HG03103 (cell line): ENCODE measurements at regions not wholly inside any gene's neighbourhood (a gene's known extent, or its start where the extent isn't known, plus 50 kb on each side); places are given as distances from the start of the nearest gene placed in this dataset.

Source experiments
- ATAC-seq: cut with Tn5 transposase; IDR thresholded peaks from one replicate; pipeline ENCODE4 v1.9.1; 2021; ENCODE audit warnings: low read depth; ENCODE audit not compliant: unreplicated experiment

- ATAC-seq: no peak
Observed at GRCh38 chr2:12265646-12266045, 451.1 kb upstream of the TRIB2 start.

GRCh38 chr2:12267042-12267441, 449.7 kb upstream of the TRIB2 start:
- no peak for ATAC-seq

- ATAC-seq: no peak
Observed at GRCh38 chr2:12269041-12269972, 447.4 kb upstream of the TRIB2 start.

GRCh38 chr2:12270876-12271588, 445.7 kb upstream of the TRIB2 start:
- ATAC-seq: peak; percentile 48

GRCh38 chr2:12271589-12271984, 445.1 kb upstream of the TRIB2 start:
- no peak for ATAC-seq

GRCh38 chr2:12273111-12273510, 443.6 kb upstream of the TRIB2 start:
- ATAC-seq: peak; percentile 43

- ATAC-seq: no peak
Observed at GRCh38 chr2:12274591-12274990, 442.1 kb upstream of the TRIB2 start.

GRCh38 chr2:12277241-12278034, 439.3 kb upstream of the TRIB2 start:
- no peak for ATAC-seq

- no peak for ATAC-seq
Observed at GRCh38 chr2:12278217-12278750, 438.5 kb upstream of the TRIB2 start.

DNA sequence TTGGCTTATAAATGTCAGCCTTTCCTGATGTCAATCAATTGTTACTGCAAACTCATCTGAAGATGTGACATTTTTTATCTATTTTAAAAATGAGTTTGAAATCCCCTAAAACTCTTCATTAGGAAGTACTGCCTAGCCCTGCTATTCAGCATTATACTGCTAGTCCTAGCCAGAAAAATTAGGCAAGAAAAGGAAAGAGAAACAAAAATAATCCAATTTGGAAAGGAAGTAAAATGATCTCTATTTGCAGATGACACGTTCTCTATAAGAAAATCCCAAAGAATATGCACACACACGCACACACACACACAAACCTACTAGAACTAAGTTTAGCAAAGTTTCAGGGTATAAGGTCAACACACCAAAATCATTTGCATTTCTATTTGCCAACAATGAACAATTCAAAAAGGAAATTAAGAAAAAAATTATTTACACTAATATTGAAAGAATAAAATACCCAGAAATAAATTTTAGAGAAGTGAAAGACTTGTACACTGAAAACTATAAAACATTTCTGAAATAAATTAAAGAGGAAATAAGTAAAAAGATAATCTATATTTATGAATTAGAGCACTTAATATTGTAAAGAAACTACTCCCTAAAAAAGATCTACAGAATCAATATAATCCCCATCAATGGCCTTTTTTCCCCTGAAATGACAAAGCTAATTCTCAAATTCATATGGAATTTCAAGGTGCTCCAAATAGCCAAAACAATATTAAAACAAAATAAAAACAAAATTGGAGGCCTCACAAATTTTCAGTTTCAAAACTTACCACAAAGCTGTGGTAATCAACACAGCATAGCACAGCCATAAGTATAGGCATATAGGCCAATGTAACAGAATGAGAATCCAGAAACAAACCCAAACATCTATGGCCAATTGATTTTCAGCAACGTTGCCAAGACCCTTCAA, 433.7 kb upstream of the TRIB2 start:
- peak; percentile 79 for ATAC-seq

DNA sequence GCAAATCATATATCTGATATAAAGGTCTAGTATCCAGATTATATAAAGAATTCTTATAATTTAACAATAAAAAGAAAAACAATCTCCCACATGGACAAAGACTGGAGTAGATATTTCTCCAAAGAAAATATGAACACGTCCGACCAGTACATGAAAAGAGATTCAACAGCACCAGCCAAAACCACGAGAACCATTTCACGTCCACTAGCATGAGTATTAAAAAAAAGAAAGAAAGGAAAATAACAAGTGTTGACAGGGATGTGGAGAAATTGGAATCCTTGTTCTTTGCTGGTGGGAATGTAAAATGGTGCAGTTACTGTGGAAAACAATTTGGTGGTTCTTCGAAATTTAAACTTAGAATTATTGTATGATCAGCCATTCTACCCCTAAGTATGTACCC, 432.7 kb upstream of the TRIB2 start:
- no peak for ATAC-seq

GRCh38 chr2:12284487-12284886, 432.2 kb upstream of the TRIB2 start:
- no peak for ATAC-seq

- ATAC-seq: no peak
Observed at GRCh38 chr2:12286347-12286746, 430.4 kb upstream of the TRIB2 start.

GRCh38 chr2:12287220-12287751, 429.4 kb upstream of the TRIB2 start:
- ATAC-seq: no peak

DNA sequence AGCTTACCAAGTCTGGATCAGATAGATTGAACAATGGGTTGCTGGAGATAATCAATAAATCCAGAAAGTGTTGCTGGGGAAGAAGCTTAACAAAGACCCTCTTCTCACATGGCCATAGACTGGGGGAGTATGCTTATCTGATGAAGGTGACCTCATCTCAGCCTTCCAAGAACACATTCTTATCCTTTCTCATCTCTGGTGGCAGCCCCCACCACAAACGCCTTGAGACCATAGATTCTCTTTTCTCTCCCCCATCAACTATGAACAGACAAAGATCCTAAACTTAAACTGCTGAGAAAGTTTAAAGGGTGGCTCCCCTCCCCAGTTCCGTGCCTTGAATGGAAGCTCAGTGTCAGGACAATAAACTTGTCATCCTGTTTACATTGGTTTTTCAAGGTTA, 428.7 kb upstream of the TRIB2 start:
- no peak for ATAC-seq

- ATAC-seq: no peak
Observed at GRCh38 chr2:12289120-12289802, 427.5 kb upstream of the TRIB2 start.

DNA sequence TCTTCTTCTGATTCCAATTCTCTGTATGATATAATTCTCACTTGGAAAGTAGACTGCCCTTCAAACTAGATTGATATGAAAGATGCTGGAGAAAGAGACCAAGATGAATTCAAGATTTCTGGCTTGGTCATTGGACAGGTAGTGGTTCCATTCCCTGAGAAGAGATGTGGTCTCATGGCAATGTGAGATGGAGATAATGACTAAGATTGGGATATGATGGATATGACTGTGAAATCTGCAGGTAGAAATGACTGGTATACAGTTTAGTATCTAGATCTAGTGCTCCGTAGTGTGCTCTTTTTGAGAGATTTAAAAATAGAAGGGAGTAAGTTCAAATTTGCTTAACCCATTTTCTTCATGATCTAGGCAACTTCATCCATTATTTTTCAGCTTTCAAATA, 425.4 kb upstream of the TRIB2 start:
- ATAC-seq: no peak

GRCh38 chr2:12293874-12294273, 422.9 kb upstream of the TRIB2 start:
- ATAC-seq: peak; percentile 98
